22Rv1 (cell line): ENCODE measurements at regions not wholly inside any gene's neighbourhood (a gene's known extent, or its start where the extent isn't known, plus 50 kb on each side); places are given as distances from the start of the nearest gene placed in this dataset.

Source experiments
- CTCF ChIP-seq: fragments of 450-650 bp; IDR thresholded peaks from 2 replicates; pipeline ENCODE4 v1.5.1; 2017; ENCODE audit warnings: mild to moderate bottlenecking
- ZFX ChIP-seq: fragments of 450-650 bp; IDR thresholded peaks from 2 replicates; pipeline ENCODE4 v1.6.1; 2017; ENCODE audit warnings: antibody characterized with exemption, borderline replicate concordance

- TF ChIP-seq CTCF (no peak), ZFX (no peak)
Measured at GRCh38 chr5:104840284-104840683, 1277.7 kb upstream of the NUDT12 start.
